ENCODE measurements at regions not wholly inside any gene's neighbourhood (a gene's known extent, or its start where the extent isn't known, plus 50 kb on each side); places are given as distances from the start of the nearest gene placed in this dataset.

GRCh38 chr13:44075113-44075512 is 195.4 kb downstream of the LACC1 start:
- TF ChIP-seq EP300 (IDR thresholded peaks at IDR 0.05; ENCODE audit: borderline replicate concordance) = no peak
- no peak for TF ChIP-seq CEBPB (IDR thresholded peaks at IDR 0.05)
- TF ChIP-seq ZBTB7A (IDR thresholded peaks at IDR 0.05; ENCODE audit: low read depth) = no peak
- no peak for TF ChIP-seq EGR1 (IDR thresholded peaks at IDR 0.05)
- no peak for TF ChIP-seq TEAD4 (IDR thresholded peaks at IDR 0.05)
- no peak for TF ChIP-seq NFIC (IDR thresholded peaks at IDR 0.05)
- no peak for TF ChIP-seq FOXM1 (IDR thresholded peaks at IDR 0.05; ENCODE audit: borderline replicate concordance, low read depth)
- TF ChIP-seq CREB1 (IDR thresholded peaks at IDR 0.05; ENCODE audit: low read depth) = no peak
- TF ChIP-seq TCF12 (IDR thresholded peaks at IDR 0.05; ENCODE audit: low read depth) = no peak
- TF ChIP-seq RAD21 (IDR thresholded peaks at IDR 0.05; ENCODE audit: low read depth) = no peak
- no peak for TF ChIP-seq TAF1 (IDR thresholded peaks at IDR 0.05; ENCODE audit: low read depth)
- TF ChIP-seq, protein P1, sequence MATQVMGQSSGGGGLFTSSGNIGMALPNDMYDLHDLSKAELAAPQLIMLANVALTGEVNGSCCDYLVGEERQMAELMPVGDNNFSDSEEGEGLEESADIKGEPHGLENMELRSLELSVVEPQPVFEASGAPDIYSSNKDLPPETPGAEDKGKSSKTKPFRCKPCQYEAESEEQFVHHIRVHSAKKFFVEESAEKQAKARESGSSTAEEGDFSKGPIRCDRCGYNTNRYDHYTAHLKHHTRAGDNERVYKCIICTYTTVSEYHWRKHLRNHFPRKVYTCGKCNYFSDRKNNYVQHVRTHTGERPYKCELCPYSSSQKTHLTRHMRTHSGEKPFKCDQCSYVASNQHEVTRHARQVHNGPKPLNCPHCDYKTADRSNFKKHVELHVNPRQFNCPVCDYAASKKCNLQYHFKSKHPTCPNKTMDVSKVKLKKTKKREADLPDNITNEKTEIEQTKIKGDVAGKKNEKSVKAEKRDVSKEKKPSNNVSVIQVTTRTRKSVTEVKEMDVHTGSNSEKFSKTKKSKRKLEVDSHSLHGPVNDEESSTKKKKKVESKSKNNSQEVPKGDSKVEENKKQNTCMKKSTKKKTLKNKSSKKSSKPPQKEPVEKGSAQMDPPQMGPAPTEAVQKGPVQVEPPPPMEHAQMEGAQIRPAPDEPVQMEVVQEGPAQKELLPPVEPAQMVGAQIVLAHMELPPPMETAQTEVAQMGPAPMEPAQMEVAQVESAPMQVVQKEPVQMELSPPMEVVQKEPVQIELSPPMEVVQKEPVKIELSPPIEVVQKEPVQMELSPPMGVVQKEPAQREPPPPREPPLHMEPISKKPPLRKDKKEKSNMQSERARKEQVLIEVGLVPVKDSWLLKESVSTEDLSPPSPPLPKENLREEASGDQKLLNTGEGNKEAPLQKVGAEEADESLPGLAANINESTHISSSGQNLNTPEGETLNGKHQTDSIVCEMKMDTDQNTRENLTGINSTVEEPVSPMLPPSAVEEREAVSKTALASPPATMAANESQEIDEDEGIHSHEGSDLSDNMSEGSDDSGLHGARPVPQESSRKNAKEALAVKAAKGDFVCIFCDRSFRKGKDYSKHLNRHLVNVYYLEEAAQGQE (IDR thresholded peaks at IDR 0.05; ENCODE audit: low read depth) = no peak
- TF ChIP-seq, protein P2, sequence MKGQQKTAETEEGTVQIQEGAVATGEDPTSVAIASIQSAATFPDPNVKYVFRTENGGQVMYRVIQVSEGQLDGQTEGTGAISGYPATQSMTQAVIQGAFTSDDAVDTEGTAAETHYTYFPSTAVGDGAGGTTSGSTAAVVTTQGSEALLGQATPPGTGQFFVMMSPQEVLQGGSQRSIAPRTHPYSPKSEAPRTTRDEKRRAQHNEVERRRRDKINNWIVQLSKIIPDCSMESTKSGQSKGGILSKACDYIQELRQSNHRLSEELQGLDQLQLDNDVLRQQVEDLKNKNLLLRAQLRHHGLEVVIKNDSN (IDR thresholded peaks at IDR 0.05) = no peak
- TF ChIP-seq MAX (IDR thresholded peaks at IDR 0.05) = no peak
- no peak for TF ChIP-seq YY1 (IDR thresholded peaks at IDR 0.05; ENCODE audit: low read depth)

DNA sequence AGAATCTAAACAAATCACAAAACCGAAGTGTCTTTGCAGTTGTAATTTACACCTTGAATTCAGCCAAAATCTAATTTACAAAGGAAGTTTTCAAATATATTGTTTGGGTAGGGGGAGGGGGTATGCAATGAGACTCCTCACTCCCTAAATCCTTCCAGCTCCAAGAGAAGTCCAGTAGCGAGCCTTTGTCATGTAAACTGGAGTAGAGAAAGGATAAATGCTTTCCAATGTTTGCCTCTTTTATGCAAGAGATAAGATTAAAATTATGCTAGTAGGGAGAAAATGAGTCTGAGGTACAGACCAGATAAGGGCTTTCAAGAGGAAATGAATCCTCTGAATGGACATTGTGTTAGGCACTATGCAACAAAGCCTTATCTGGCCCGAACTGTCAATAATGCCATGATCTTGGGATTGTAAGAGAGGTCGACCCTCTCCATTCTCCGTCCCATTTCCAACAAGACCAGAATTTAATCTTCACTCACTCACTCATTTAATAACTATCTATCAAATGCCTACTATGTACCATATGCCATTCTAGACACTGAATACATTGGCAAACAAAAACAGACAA is 199.2 kb downstream of the LACC1 start:
- TF ChIP-seq MAX (IDR thresholded peaks at IDR 0.05) = no peak
- TF ChIP-seq YY1 (IDR thresholded peaks at IDR 0.05; ENCODE audit: low read depth) = no peak
- no peak for TF ChIP-seq FOXM1 (IDR thresholded peaks at IDR 0.05; ENCODE audit: borderline replicate concordance, low read depth)

DNA sequence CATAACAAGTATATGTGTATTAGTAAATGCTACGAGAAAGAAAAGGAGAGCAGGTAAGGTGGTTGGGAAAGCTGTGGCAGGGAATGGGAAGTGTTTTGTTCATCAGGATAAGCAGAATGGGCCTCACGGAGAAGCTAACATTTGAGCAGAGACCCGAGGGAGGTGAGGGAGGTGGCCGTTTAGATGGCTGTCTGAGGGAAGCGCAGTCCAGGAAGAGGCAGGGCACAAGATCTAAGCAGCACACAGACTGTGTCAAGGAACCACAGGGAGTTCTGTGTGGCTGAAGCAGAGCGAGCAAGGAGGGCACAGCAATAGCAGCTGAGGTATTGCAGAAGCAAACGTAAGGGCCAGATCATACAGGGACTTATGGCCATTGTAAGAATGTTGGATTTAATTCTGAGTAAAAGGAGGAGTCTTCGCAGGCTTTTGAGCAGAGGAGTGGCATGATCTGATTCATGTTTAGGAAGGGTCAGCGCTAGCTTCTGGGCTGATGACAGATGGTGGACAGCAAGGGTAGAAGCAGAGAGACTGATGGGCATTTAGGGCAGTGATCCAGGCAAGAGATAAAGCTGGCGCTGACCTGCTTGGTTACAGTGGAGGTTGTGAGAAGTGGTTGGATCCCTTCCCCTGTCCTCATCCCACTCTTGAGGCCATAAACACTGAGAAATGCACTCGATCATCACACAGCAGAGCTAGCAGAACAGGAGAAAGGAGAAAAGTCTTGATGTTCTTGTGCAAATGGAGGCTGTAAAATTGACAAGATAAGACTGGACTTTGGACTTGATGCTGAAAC is 199.9 kb downstream of the LACC1 start:
- TF ChIP-seq TAF1 (IDR thresholded peaks at IDR 0.05; ENCODE audit: low read depth) (no peak), ZBTB7A (IDR thresholded peaks at IDR 0.05; ENCODE audit: low read depth) (no peak), YY1 (IDR thresholded peaks at IDR 0.05; ENCODE audit: low read depth) (no peak), RAD21 (IDR thresholded peaks at IDR 0.05; ENCODE audit: low read depth) (no peak), EP300 (IDR thresholded peaks at IDR 0.05; ENCODE audit: borderline replicate concordance) (no peak), EGR1 (IDR thresholded peaks at IDR 0.05) (no peak)
- TF ChIP-seq, protein P2 (IDR thresholded peaks at IDR 0.05) = no peak

- TF ChIP-seq NFIC (IDR thresholded peaks at IDR 0.05) = no peak
- no peak for TF ChIP-seq FOXM1 (IDR thresholded peaks at IDR 0.05; ENCODE audit: borderline replicate concordance, low read depth)
- TF ChIP-seq RAD21 (IDR thresholded peaks at IDR 0.05; ENCODE audit: low read depth) = no peak
- TF ChIP-seq, protein P1 (IDR thresholded peaks at IDR 0.05; ENCODE audit: low read depth) = no peak
Measured at GRCh38 chr13:44084146-44084545, 204.4 kb downstream of the LACC1 start.

DNA sequence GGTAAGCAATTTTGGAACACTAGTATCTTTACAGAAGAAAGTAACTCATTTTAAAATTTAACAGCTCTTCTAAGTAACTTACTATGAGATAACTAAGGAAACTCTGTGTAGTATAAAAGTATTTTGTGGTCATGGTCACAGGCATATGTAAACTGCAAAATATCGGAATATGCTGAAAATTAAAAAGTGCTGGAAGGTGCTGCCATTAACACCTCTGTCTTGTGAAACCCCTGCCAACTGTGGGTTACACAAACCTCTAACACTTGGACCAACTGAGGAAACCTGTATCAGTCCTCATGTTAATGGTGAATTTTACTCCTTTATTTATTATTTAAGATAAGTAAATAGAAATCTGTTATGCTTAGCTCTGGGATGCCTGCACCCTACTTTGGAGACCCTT is 206.7 kb downstream of the LACC1 start:
- no peak for TF ChIP-seq TEAD4 (IDR thresholded peaks at IDR 0.05)
- TF ChIP-seq, protein P2 (IDR thresholded peaks at IDR 0.05) = no peak
- no peak for TF ChIP-seq CEBPB (IDR thresholded peaks at IDR 0.05)
- no peak for TF ChIP-seq YY1 (IDR thresholded peaks at IDR 0.05; ENCODE audit: low read depth)
- no peak for TF ChIP-seq FOXM1 (IDR thresholded peaks at IDR 0.05; ENCODE audit: borderline replicate concordance, low read depth)
- TF ChIP-seq TAF1 (IDR thresholded peaks at IDR 0.05; ENCODE audit: low read depth) = no peak
- no peak for TF ChIP-seq CREB1 (IDR thresholded peaks at IDR 0.05; ENCODE audit: low read depth)
- TF ChIP-seq EGR1 (IDR thresholded peaks at IDR 0.05) = no peak
- TF ChIP-seq, protein P1 (IDR thresholded peaks at IDR 0.05; ENCODE audit: low read depth) = no peak
- no peak for TF ChIP-seq TCF12 (IDR thresholded peaks at IDR 0.05; ENCODE audit: low read depth)
- no peak for TF ChIP-seq NFIC (IDR thresholded peaks at IDR 0.05)
- no peak for TF ChIP-seq RAD21 (IDR thresholded peaks at IDR 0.05; ENCODE audit: low read depth)
- no peak for TF ChIP-seq ZBTB7A (IDR thresholded peaks at IDR 0.05; ENCODE audit: low read depth)
- TF ChIP-seq EP300 (IDR thresholded peaks at IDR 0.05; ENCODE audit: borderline replicate concordance) = no peak
- no peak for TF ChIP-seq MAX (IDR thresholded peaks at IDR 0.05)
